K562 (cell line): ENCODE measurements at regions not wholly inside any gene's neighbourhood (a gene's known extent, or its start where the extent isn't known, plus 50 kb on each side); places are given as distances from the start of the nearest gene placed in this dataset.

ENCODE experiments used
- ATAC-seq: fragments of 200-7000 bp; cut with Tn5 transposase; 3 replicates; pipeline ENCODE4 v1.9.1; 2020; ENCODE audit warnings: moderate library complexity
- BruUV-seq: library from RNA; stranded (reverse); fragments of 400-500 nt; replicated peaks from 2 replicates; lab custom pipeline; 2021; lab: Mats Ljungman, UMichigan
- CTCF ChIA-PET: fragments of 300-600 bp; formaldehyde crosslinking; extraction: SDS; loops from one replicate; lab custom pipeline; 2021; ENCODE audit warnings: low intra/inter-chr PET ratio; lab: Yijun Ruan, JAX
- POLR2A ChIA-PET: fragments of 300-600, 350-650 bp; sonication (Branson Sonifier 250); formaldehyde crosslinking; extraction: SDS; loops from one replicate; lab custom pipeline; 2021; ENCODE audit warnings: antibody characterized with exemption, inconsistent platforms; lab: Yijun Ruan, JAX
- DNase-seq, 4 experiments: peaks; one replicate each; pipeline versions ENCODE4 v3.0.0 to v3.0.0-alpha.2; 2011 to 2018; ENCODE audit warnings: low spot score in 3 of 4, mixed read lengths in 3 of 4; ENCODE audit errors: extremely low read depth in 1 of 4
- FAIRE-seq: peaks from 2 replicates; lab custom pipeline; 2011; peaks lifted over from hg19 to GRCh38; lab: Jason Lieb, UNC
- H2AFZ ChIP-seq: 2 replicates; pipeline ENCODE4 v1.6.0; 2011; ENCODE audit warnings: low read depth, low read length, control low read depth, inconsistent platforms
- H3K27ac ChIP-seq: fragments of 200-600 bp; 3 replicates; pipeline ENCODE4 v1.8.0; 2011; ENCODE audit warnings: low read depth, mild to moderate bottlenecking, control low read depth, inconsistent platforms, low read length, moderate library complexity, mixed read lengths; ENCODE audit errors: extremely low read depth
- H3K27me3 ChIP-seq, 2 experiments: fragments of 300-600 bp in 1 of 2; 2 replicates in 1 of 2; 3 replicates in 1 of 2; pipeline versions ENCODE4 v1.6.0 to v1.8.0; 2011; ENCODE audit warnings: inconsistent platforms in 2 of 2, low read length in 2 of 2, mild to moderate bottlenecking in 1 of 2, mixed read lengths in 1 of 2, moderate library complexity in 1 of 2; ENCODE audit not compliant: control insufficient read depth in 2 of 2, insufficient read depth in 2 of 2
- H3K36me3 ChIP-seq: fragments of 300-600 bp; 3 replicates; pipeline ENCODE4 v1.8.0; 2011; ENCODE audit warnings: mild to moderate bottlenecking, low read length, inconsistent platforms; ENCODE audit not compliant: control insufficient read depth, insufficient read depth
- H3K4me1 ChIP-seq, 2 experiments: fragments of 200-600 bp in 1 of 2; replicated peaks in 1 of 2; 2 replicates in 1 of 2; 3 replicates in 1 of 2; pipeline versions ENCODE4 v1.5.1 to v1.8.0; 2011; ENCODE audit warnings: inconsistent platforms in 2 of 2, low read length in 2 of 2, mild to moderate bottlenecking in 1 of 2, mixed read lengths in 1 of 2, moderate library complexity in 1 of 2; ENCODE audit not compliant: control insufficient read depth in 2 of 2, insufficient read depth in 2 of 2
- H3K4me2 ChIP-seq: 2 replicates; pipeline ENCODE4 v1.6.1; 2011; ENCODE audit warnings: low read length, control low read depth, inconsistent platforms, mixed read lengths; ENCODE audit not compliant: insufficient read depth
- H3K4me3 ChIP-seq: fragments of 200-600 bp; sonication (generic), shearing (Covaris generic); 2 replicates; pipeline ENCODE4 v1.5.1; 2016; ENCODE audit warnings: control low read depth, inconsistent platforms
- H3K79me2 ChIP-seq: fragments of 200-600 bp; 3 replicates; pipeline ENCODE4 v1.8.0; 2011; ENCODE audit warnings: low read length, inconsistent platforms; ENCODE audit not compliant: control insufficient read depth, insufficient read depth
- H3K9ac ChIP-seq, 2 experiments: 2 replicates each; pipeline versions ENCODE4 v1.6.0 to v1.6.1; 2011; ENCODE audit warnings: low read depth in 2 of 2, low read length in 2 of 2, control low read depth in 1 of 2, inconsistent platforms in 1 of 2, mild to moderate bottlenecking in 1 of 2, mixed read lengths in 1 of 2; ENCODE audit not compliant: insufficient read depth in 1 of 2
- H3K9me1 ChIP-seq: one replicate; pipeline ENCODE4 v1.6.0; 2011; ENCODE audit warnings: inconsistent platforms, mild to moderate bottlenecking, low read length, moderate library complexity; ENCODE audit not compliant: control insufficient read depth, insufficient read depth
- H3K9me3 ChIP-seq: replicated peaks from 2 replicates; pipeline ENCODE4 v1.5.1; 2011; ENCODE audit warnings: low read depth, low read length, inconsistent platforms; ENCODE audit not compliant: control insufficient read depth, insufficient read depth
- H4K20me1 ChIP-seq: replicated peaks from 2 replicates; pipeline ENCODE4 v1.6.1; 2011; ENCODE audit warnings: low read length, inconsistent platforms, mixed read lengths; ENCODE audit not compliant: control insufficient read depth, insufficient read depth
- ESRRA ChIP-seq: fragments of 450-650 bp; IDR thresholded peaks from 2 replicates; pipeline ENCODE4 v1.6.1; 2014; ENCODE audit warnings: low read depth, mild to moderate bottlenecking, moderate library complexity, borderline replicate concordance
- HDAC3 ChIP-seq: fragments of 450-650 bp; IDR thresholded peaks from 2 replicates; pipeline ENCODE4 v1.6.1; 2018; ENCODE audit warnings: borderline replicate concordance, mild to moderate bottlenecking, moderate library complexity; ENCODE audit not compliant: partially characterized antibody
- L3MBTL2 ChIP-seq: fragments of 450-650 bp; IDR thresholded peaks from 2 replicates; pipeline ENCODE4 v1.6.1; 2016; ENCODE audit warnings: mild to moderate bottlenecking, moderate library complexity
- MAFG ChIP-seq: fragments of 450-650 bp; conservative IDR thresholded peaks from 2 replicates; pipeline ENCODE4 v1.6.1; 2016; ENCODE audit warnings: missing genetic modification characterization, missing compliant biosample characterization
- MTA3 ChIP-seq: fragments of 450-650 bp; formaldehyde crosslinking; IDR thresholded peaks from 2 replicates; pipeline ENCODE4 v1.6.1; 2017; ENCODE audit warnings: mild to moderate bottlenecking, borderline replicate concordance
- NR2C2 ChIP-seq, 2 experiments: fragments of 200-800 bp in 1 of 2; sonication (Bioruptor generic) in 1 of 2; sonication (generic) in 1 of 2; formaldehyde crosslinking in 1 of 2; IDR thresholded peaks; 2 replicates each; pipeline versions ENCODE4 v1.6.1 to v1.8.0; 2016 to 2022; ENCODE audit warnings: mild to moderate bottlenecking in 1 of 2, missing compliant biosample characterization in 1 of 2, missing genetic modification characterization in 1 of 2, missing genetic modification reagents in 1 of 2
- POLR2AphosphoS2 ChIP-seq: IDR thresholded peaks from 2 replicates; pipeline ENCODE4 v1.6.1; 2012; ENCODE audit warnings: low read length, improper control_type of control experiment
- RAD21 ChIP-seq, 2 experiments: fragments of 250-450 bp in 1 of 2; fragments of 450-650 bp in 1 of 2; sonication (Bioruptor Pico) in 1 of 2; formaldehyde crosslinking in 1 of 2; IDR thresholded peaks in 1 of 2; conservative IDR thresholded peaks in 1 of 2; 2 replicates each; pipeline versions ENCODE4 v1.4.0 to v1.8.0; 2020 to 2022; ENCODE audit warnings: mild to moderate bottlenecking in 2 of 2, moderate library complexity in 1 of 2
- SMARCA4 ChIP-seq: fragments of 450-650 bp; IDR thresholded peaks from 2 replicates; pipeline ENCODE4 v1.6.1; 2016
- SRSF1 ChIP-seq: fragments of 200-400 bp; formaldehyde crosslinking; IDR thresholded peaks from 2 replicates; pipeline ENCODE4 v1.6.1; 2017; ENCODE audit warnings: mild to moderate bottlenecking, low read depth, low read length, moderate library complexity
- ZC3H11A ChIP-seq: IDR thresholded peaks from 2 replicates; pipeline ENCODE4 v1.6.1; 2012; ENCODE audit warnings: low read depth, low read length, improper control_type of control experiment
- ZNF184 ChIP-seq: sonication (generic); formaldehyde crosslinking; IDR thresholded peaks from 2 replicates; pipeline ENCODE4 v1.5.0; 2020; ENCODE audit warnings: missing genetic modification reagents
- WGBS: fragments of 100-300 bp; shearing (Covaris generic); methylation state at CpG from one replicate; pipeline ENCODE4 v1.1.6; 2016; ENCODE audit warnings: low coverage, mixed read lengths; ENCODE audit not compliant: insufficient coverage; ENCODE audit errors: missing lambda C conversion rate; 5-methylcytosine and 5-hydroxymethylcytosine counted together
- in situ Hi-C: fragments of 300-500 bp; cut with MboI; formaldehyde crosslinking; loops from 4 replicates; pipeline ENCODE4 v1.15.0; 2018; ENCODE audit warnings: inconsistent platforms, mixed read lengths
- intact Hi-C: fragments of 100-400 bp; cut with micrococcal nuclease; formaldehyde crosslinking; loops from 2 replicates; pipeline ENCODE4 v1.14.2; 2022
- TF ChIP-seq, protein P1 (sequence below), 2 experiments: fragments of 450-650 bp; IDR thresholded peaks; 2 replicates each; pipeline ENCODE4 v1.6.1; 2018; ENCODE audit warnings: mild to moderate bottlenecking in 2 of 2, low read depth in 1 of 2; ENCODE audit not compliant: partially characterized antibody in 2 of 2

DNA sequence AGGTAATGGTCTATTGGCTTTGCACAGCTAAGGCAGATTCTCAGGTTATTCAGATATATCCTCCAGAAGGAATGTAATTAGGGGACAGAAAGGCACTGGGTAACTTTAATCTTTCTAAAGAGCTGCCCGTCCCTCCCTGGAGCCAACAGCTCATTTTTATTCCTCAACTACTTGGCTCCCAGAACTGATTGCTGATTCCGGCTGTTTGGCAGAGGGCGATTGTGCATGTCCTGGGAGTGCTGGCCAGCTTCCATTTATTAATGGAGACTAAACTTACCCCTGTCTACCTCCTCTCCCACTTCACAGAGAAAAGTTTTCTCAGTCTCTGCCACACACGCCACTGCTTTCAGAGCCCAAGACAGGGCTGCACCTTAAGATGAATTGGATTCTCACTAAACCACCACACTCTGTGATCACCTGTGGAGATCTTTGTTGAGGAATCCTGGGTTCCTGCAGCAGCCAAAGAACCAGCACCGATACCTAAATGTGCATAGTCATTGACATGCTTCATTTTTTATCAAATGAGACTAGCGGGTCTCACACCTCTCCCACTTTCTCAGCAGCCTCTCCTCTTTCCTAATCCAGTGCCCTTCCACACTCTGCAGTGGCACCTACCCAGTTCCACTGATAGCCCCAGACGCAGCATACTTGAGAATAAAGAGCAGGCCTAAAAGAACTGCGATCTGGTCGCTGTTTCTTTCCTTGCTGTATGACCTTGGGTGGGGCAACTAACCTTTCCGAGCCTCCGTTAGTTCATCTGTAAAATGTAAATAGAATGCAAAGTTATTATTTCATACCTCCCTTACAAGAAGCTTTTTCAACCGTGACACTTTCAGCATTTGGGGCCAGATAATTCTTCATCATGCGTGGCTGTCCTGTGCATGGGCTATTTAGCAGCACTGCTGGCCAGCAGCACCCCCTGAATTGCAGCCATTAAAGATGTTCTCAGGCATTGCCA lies 648.7 kb downstream of the UQCRFS1 start (continued):
- TF ChIP-seq L3MBTL2 (0 out of 2 replicates have a peak, but pooled peaks have one; percentile 3), MAFG (tag) (peak; percentile 85), POLR2AphosphoS2 (no peak), SRSF1 (no peak), ESRRA (peak; percentile 79), MTA3 (0 out of 2 replicates have a peak, but pooled peaks have one; percentile 22), NR2C2 (CRISPR knock-in tag; IDR thresholded peaks at IDR 0.05) (no peak), NR2C2 (tag; IDR thresholded peaks at IDR 0.05) (peak; percentile 24; the same call in 1 of the 2 replicates)

DNA sequence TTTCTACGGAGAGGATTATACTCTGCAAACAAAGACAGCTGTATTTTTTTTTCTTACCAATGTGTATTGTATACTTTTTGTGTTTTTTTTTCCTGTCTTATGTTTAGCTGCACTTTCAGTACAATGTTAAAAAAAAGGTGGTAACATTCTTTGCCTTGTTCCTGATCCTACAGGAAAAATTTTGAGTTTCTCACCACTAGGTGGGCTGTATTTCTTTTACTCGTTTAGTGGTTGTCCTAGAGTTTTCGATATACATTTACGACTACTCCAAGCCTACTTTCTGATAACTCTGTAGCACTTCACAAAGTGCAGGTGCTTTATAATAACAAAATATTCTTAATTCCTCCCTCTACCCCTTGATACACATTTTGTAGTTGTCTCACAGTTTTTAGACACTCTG lies 652.2 kb downstream of the UQCRFS1 start:
- no TSS peak for BruUV-seq
- WGBS = 18% methylated on average over 4 of the region's 4 CpGs
- TF ChIP-seq, protein P1, sequence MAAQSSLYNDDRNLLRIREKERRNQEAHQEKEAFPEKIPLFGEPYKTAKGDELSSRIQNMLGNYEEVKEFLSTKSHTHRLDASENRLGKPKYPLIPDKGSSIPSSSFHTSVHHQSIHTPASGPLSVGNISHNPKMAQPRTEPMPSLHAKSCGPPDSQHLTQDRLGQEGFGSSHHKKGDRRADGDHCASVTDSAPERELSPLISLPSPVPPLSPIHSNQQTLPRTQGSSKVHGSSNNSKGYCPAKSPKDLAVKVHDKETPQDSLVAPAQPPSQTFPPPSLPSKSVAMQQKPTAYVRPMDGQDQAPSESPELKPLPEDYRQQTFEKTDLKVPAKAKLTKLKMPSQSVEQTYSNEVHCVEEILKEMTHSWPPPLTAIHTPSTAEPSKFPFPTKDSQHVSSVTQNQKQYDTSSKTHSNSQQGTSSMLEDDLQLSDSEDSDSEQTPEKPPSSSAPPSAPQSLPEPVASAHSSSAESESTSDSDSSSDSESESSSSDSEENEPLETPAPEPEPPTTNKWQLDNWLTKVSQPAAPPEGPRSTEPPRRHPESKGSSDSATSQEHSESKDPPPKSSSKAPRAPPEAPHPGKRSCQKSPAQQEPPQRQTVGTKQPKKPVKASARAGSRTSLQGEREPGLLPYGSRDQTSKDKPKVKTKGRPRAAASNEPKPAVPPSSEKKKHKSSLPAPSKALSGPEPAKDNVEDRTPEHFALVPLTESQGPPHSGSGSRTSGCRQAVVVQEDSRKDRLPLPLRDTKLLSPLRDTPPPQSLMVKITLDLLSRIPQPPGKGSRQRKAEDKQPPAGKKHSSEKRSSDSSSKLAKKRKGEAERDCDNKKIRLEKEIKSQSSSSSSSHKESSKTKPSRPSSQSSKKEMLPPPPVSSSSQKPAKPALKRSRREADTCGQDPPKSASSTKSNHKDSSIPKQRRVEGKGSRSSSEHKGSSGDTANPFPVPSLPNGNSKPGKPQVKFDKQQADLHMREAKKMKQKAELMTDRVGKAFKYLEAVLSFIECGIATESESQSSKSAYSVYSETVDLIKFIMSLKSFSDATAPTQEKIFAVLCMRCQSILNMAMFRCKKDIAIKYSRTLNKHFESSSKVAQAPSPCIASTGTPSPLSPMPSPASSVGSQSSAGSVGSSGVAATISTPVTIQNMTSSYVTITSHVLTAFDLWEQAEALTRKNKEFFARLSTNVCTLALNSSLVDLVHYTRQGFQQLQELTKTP (IDR thresholded peaks at IDR 0.05; ENCODE audit: low read depth in 1 of 2, partially characterized antibody in 2 of 2) = peak in 1 of 2 experiments; percentile 15
- no peak for TF ChIP-seq ZC3H11A
- TF ChIP-seq SMARCA4 = peak; percentile 62
- no peak for TF ChIP-seq HDAC3
- TF ChIP-seq RAD21 (CRISPR knock-in tag; conservative IDR thresholded peaks at IDR 0.05 in 1 of 2, IDR thresholded peaks at IDR 0.05 in 1 of 2) = peak in 1 of 2 experiments; percentile 48; a peak in 2 of 4 replicates
- no peak for TF ChIP-seq ZNF184 (CRISPR knock-in tag)

More for the DNA sequence above, 652.2 kb downstream of the UQCRFS1 start:
- peaks cover 12% of the 10 kb centered on the region; the same call in 2 of the 3 replicates for H3K79me2 ChIP-seq
- ATAC-seq (peak; percentile 71), FAIRE-seq (peak; percentile 44), DNase-seq (peak; percentile 52 to 59 (median 56))
- H3K27ac ChIP-seq = peak overlapping the region; percentile 45; the same call in 2 of the 3 replicates
- CTCF ChIA-PET = no interaction called here
- in situ Hi-C loops = no loop called here
- peaks cover 5 to 51% of the 10 kb centered on the region in 2 experiments; a peak in 4 of 5 replicates for H3K4me1 ChIP-seq
- H3K4me2 ChIP-seq = no peak overlapping the region
- H3K27me3 ChIP-seq = no peaks in the 10 kb centered on the region
- H3K36me3 ChIP-seq = no peaks in the 10 kb centered on the region
- POLR2A ChIA-PET = interaction anchor here (1.0 to 2.1 kb wide), 5 partner anchors 17 to 53 kb away, joined by 3 to 7 read pairs (median 5); no protein-coding TSS in a partner anchor
- peak overlapping the region; percentile 77; the same call in 1 of the 2 replicates for H2AFZ ChIP-seq
- H4K20me1 ChIP-seq = no peaks in the 10 kb centered on the region
- no peaks in the 10 kb centered on the region for H3K9me3 ChIP-seq
- peak overlapping the region in 1 of 2 experiments; percentile 36; a peak in 2 of 4 replicates for H3K9ac ChIP-seq
- no peak overlapping the region for H3K4me3 ChIP-seq
- intact Hi-C loops = no loop called here
- no peaks in the 10 kb centered on the region for H3K9me1 ChIP-seq
